ENCODE measurements at regions not wholly inside any gene's neighbourhood (a gene's known extent, or its start where the extent isn't known, plus 50 kb on each side); places are given as distances from the start of the nearest gene placed in this dataset.

DNA sequence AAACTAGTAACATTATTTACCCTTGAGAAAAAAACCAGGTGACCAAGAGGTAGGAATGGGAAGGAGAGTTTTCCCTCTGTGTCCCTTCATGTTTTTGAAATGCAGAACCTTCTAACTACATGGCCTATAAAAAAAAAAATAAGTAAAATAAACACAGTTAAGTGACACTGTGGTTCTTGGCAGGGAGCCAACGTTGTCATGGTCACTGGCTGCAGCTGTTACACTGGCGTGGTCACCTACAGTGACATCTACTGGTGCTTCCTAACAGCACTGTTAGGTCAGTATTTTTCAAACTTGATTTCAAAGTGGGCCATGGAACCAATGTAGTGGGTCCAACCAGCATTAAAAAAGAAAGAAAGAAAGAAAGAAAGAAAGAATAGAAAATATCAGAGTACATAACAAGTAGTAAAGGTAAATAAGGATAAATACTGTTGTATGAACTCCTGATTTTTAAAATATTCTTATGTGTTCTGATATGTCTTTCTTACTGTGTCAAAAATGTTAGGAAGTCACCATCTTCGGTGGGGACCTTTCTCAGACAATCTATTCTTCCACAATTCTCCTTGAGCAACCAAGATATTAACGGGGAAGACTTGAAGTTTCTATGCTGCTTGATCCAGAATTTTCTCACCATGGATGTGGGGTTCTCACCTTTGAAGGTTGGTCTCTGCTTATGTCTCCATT, 59.1 kb upstream of the PJA2 start:
- peak; percentile 74 for DNase-seq (ENCODE audit: low spot score)

DNA sequence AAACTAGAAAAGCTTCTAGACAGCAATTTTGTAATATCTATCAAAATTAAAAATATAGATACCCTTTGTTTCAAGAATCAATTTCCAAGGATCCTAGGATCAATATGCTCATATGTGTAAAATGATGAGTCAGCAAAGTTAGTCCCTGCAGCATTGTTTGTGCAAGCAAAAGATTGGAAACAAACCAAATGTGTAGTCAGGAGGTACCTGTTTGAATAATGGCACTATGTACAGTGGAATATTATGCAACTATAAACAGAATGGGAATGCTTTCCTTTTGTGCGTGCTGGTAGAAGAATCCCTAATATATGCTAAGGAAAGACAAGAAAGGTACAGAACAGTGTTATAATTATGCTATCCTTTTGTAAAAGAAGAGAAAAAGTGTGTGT, 58.5 kb upstream of the PJA2 start:
- no peak for DNase-seq (ENCODE audit: low spot score)

DNA sequence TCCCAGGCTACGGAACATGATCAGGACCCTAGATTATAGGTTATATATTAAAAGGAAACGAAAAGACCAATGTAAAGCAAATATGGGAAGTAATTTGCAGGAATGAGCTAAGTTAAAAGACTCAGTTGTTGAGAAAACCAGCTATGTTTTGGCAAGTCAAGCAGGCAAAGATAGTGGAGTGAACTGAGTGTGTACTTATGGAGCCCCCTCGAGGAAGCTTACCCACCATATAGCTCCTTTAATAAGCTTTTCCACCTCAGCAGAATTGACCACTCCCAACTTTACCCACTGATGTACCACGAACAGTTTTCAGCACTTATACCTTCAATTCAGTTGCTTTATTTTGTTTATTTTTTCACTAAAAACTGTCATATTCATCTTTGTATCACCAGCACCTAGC, 57.3 kb upstream of the PJA2 start:
- no peak for DNase-seq (ENCODE audit: low spot score)
